ENCODE measurements at regions not wholly inside any gene's neighbourhood (a gene's known extent, or its start where the extent isn't known, plus 50 kb on each side); places are given as distances from the start of the nearest gene placed in this dataset.
A peak's percentile ranks its signal among the peaks of the same experiment; 100 is the strongest.

DNA sequence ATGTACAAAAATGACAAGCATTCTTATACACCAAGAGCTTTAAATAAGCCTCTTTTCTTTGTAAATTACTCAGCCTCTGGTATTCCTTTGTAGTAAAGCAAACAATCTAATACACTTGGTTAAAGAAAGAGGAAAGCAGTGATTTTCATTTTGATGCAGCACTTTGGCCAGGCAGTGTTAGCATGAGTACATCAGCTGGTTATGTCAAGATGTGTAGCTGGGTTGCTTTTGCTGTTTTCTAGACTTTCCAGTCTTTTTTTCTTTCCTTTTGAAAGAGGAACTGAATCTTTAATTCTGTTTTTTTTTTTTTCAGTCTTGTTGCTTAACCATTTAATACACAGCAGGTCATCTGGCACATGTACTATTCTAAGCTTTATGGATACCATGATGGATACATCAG is 167.1 kb upstream of the AADAT start:
- H3K27ac ChIP-seq (ENCODE audit: poor library complexity, severe bottlenecking), result no peak overlapping the region
- no peaks in the 10 kb centered on the region for H3K36me3 ChIP-seq (ENCODE audit: low read depth)
- H3K27me3 ChIP-seq (ENCODE audit: insufficient read depth, poor library complexity, severe bottlenecking), result no peaks in the 10 kb centered on the region
- ATAC-seq (ENCODE audit: low read depth) (no peak), DNase-seq (ENCODE audit: low spot score) (no peak)
- no peaks in the 10 kb centered on the region for H3K4me1 ChIP-seq (ENCODE audit: insufficient read depth, poor library complexity, severe bottlenecking)
- no peaks in the 10 kb centered on the region for H3K9me3 ChIP-seq (ENCODE audit: severe bottlenecking)
- H3K4me3 ChIP-seq (ENCODE audit: severe bottlenecking), result no peak overlapping the region
- TF ChIP-seq, protein P1, sequence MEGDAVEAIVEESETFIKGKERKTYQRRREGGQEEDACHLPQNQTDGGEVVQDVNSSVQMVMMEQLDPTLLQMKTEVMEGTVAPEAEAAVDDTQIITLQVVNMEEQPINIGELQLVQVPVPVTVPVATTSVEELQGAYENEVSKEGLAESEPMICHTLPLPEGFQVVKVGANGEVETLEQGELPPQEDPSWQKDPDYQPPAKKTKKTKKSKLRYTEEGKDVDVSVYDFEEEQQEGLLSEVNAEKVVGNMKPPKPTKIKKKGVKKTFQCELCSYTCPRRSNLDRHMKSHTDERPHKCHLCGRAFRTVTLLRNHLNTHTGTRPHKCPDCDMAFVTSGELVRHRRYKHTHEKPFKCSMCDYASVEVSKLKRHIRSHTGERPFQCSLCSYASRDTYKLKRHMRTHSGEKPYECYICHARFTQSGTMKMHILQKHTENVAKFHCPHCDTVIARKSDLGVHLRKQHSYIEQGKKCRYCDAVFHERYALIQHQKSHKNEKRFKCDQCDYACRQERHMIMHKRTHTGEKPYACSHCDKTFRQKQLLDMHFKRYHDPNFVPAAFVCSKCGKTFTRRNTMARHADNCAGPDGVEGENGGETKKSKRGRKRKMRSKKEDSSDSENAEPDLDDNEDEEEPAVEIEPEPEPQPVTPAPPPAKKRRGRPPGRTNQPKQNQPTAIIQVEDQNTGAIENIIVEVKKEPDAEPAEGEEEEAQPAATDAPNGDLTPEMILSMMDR (IDR thresholded peaks at IDR 0.05; ENCODE audit: poor library complexity, severe bottlenecking), result no peak

GRCh38 chr4:170248576-170248975 is 158.8 kb upstream of the AADAT start:
- ATAC-seq (ENCODE audit: low read depth) (peak; percentile 67; the same call in 2 of the 3 replicates), DNase-seq (ENCODE audit: low spot score) (no peak)
- no peak overlapping the region for H3K4me3 ChIP-seq (ENCODE audit: severe bottlenecking)
- H3K27ac ChIP-seq (ENCODE audit: poor library complexity, severe bottlenecking), result peak overlapping the region; percentile 28
- peaks cover 25% of the 10 kb centered on the region for H3K4me1 ChIP-seq (ENCODE audit: insufficient read depth, poor library complexity, severe bottlenecking)
- no peaks in the 10 kb centered on the region for H3K36me3 ChIP-seq (ENCODE audit: low read depth)
- no peaks in the 10 kb centered on the region for H3K27me3 ChIP-seq (ENCODE audit: insufficient read depth, poor library complexity, severe bottlenecking)
- TF ChIP-seq, protein P1 (IDR thresholded peaks at IDR 0.05; ENCODE audit: poor library complexity, severe bottlenecking), result no peak
- no peaks in the 10 kb centered on the region for H3K9me3 ChIP-seq (ENCODE audit: severe bottlenecking)

- ATAC-seq (ENCODE audit: low read depth) (no peak), DNase-seq (ENCODE audit: low spot score) (no peak)
- H3K9me3 ChIP-seq (ENCODE audit: severe bottlenecking), result no peaks in the 10 kb centered on the region
- no peaks in the 10 kb centered on the region for H3K36me3 ChIP-seq (ENCODE audit: low read depth)
- no peaks in the 10 kb centered on the region for H3K27me3 ChIP-seq (ENCODE audit: insufficient read depth, poor library complexity, severe bottlenecking)
- H3K27ac ChIP-seq (ENCODE audit: poor library complexity, severe bottlenecking), result peak overlapping the region; percentile 28
- H3K4me3 ChIP-seq (ENCODE audit: severe bottlenecking), result no peak overlapping the region
- TF ChIP-seq, protein P1 (IDR thresholded peaks at IDR 0.05; ENCODE audit: poor library complexity, severe bottlenecking), result no peak
- peaks cover 30% of the 10 kb centered on the region for H3K4me1 ChIP-seq (ENCODE audit: insufficient read depth, poor library complexity, severe bottlenecking)
These were observed 158.3 kb upstream of the AADAT start for GRCh38 chr4:170248029-170248428.

- H3K36me3 ChIP-seq (ENCODE audit: low read depth), result no peaks in the 10 kb centered on the region
- no peak for ATAC-seq (ENCODE audit: low read depth)
- H3K4me3 ChIP-seq (ENCODE audit: severe bottlenecking), result no peak overlapping the region
- TF ChIP-seq, protein P1 (IDR thresholded peaks at IDR 0.05; ENCODE audit: poor library complexity, severe bottlenecking), result no peak
- peak overlapping the region; percentile 28 for H3K27ac ChIP-seq (ENCODE audit: poor library complexity, severe bottlenecking)
- peaks cover 34% of the 10 kb centered on the region for H3K4me1 ChIP-seq (ENCODE audit: insufficient read depth, poor library complexity, severe bottlenecking)
- no peaks in the 10 kb centered on the region for H3K27me3 ChIP-seq (ENCODE audit: insufficient read depth, poor library complexity, severe bottlenecking)
- no peaks in the 10 kb centered on the region for H3K9me3 ChIP-seq (ENCODE audit: severe bottlenecking)
- DNase-seq (ENCODE audit: low spot score), result no peak
These were observed 157.8 kb upstream of the AADAT start for GRCh38 chr4:170247596-170247995.

GRCh38 chr4:170243662-170244288 is 154.0 kb upstream of the AADAT start:
- peak overlapping the region; percentile 74 for H3K27ac ChIP-seq (ENCODE audit: poor library complexity, severe bottlenecking)
- ATAC-seq (ENCODE audit: low read depth), result peak; percentile 66
- no peak for DNase-seq (ENCODE audit: low spot score)

More at GRCh38 chr4:170243662-170244288, 154.0 kb upstream of the AADAT start:
- TF ChIP-seq, protein P1 (IDR thresholded peaks at IDR 0.05; ENCODE audit: poor library complexity, severe bottlenecking), result no peak
- Histone ChIP-seq H3K4me1 (ENCODE audit: insufficient read depth, poor library complexity, severe bottlenecking) (peaks cover 37% of the 10 kb centered on the region), H3K4me3 (ENCODE audit: severe bottlenecking) (no peak overlapping the region), H3K9me3 (ENCODE audit: severe bottlenecking) (no peaks in the 10 kb centered on the region), H3K27me3 (ENCODE audit: insufficient read depth, poor library complexity, severe bottlenecking) (no peaks in the 10 kb centered on the region), H3K36me3 (ENCODE audit: low read depth) (no peaks in the 10 kb centered on the region)
